ENCODE measurements at regions not wholly inside any gene's neighbourhood (a gene's known extent, or its start where the extent isn't known, plus 50 kb on each side); places are given as distances from the start of the nearest gene placed in this dataset.
A peak's percentile ranks its signal among the peaks of the same experiment; 100 is the strongest.

DNA sequence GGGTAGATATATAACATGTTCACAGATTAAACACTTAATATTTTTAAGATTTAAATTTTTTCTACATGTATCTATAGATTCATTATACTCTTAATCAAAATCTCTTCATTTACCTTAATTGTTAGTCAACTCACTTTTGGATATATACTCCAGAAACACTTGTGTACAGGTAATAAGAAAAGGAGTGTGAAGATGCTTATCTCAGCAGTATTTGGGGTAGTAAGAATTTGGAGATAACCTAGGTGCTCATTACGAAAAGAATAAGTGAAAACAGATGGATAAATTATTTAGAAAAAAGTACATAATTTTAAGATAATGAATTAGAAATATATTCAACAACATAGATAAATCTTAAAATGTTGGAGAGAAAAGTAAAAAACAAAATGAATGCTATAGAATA lies 226.5 kb upstream of the PLSCR5 start:
- no peak for DNase-seq

DNA sequence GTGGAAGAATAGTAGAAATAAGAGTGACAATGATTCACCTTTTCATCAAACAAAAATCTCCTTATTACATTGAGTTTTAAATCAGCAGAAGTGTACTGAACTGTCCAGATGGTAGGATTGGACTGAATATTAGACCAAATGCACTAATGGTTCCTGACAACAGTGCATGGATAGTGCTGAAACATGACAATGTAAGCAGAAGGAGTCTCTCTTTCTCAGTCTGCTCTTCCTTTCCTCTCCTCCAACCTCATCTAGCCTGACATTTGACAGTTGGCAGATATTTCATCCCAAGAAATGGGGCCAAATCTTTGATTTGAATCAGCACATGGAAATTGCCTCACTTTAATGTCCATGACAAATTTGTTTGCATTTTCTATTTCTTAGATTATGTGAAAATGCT lies 225.1 kb upstream of the PLSCR5 start:
- DNase-seq, result no peak

DNA sequence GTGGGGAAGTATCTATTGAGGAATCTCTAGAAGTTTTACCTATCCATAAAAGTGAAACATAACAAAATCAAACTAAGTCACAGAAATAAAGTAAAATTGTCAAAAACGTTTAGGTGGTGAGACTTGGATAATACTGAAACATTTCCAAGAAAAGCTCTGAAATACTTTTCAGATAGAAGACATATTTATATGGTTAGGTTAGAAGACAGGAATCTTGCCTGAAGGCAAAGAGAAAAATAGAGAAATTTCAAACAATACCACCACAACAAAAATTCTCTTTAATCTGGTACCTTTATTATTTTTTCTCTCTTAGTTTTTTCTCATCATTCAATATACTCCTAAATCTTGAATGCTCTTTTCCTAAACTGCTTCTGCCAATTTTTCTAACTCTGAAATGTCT lies 222.7 kb upstream of the PLSCR5 start:
- no peak for DNase-seq

DNA sequence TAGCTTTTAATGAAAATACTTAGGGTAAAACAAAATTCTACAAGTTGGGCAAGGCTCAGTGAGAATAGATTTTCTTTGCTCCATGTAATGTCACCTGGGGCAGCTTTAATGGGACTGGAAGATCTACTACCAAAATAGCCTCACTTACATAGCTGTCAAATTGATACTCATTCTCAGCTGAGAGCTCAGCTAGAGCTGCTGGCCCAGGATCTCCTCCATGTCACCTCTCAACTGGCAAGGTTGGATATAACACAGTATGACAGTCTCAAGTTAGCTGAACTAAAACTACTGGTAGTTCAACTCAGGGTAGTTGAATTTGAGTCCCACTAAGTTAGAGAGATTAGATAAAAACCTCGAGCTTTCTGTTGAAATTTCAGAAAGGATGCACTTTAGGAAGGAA lies 218.5 kb upstream of the PLSCR5 start:
- no peak for DNase-seq

DNA sequence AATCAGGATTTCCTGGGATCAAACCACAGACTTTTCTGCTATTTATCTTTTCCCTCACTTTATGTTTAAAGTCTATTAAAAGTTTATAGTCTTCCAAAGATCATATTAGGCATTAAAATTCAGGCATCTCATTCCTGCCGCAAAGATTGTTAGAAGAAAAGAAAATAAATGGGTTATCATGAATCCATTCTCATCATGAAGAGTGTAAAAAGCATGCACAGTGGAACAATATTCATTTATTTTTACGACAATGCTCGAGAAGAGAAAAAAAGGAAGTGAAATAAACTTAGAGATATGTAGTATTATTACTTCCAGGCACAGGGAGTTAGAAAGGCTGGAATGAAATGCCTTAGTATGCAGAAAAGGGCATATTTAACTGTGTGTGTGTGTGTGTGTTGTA lies 213.7 kb upstream of the PLSCR5 start:
- no peak for DNase-seq

DNA sequence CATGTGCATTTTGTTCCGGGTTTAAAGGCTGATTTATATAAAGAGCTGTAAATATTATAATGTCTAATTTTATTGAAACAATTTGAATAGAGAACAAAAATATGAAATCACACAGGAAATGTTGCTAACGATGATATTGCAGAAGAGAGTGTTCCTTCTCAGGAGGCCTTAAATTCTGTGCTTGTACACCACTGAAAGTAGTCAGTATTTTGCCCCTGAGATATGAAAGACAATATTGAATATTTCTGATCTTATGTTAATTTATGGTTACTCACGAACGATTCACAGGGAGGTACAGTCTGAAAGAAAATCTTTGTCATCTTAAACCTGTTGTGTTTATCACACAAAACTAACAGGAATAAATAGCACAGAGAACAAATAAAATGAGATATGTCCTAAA lies 213.2 kb upstream of the PLSCR5 start:
- no peak for DNase-seq

DNA sequence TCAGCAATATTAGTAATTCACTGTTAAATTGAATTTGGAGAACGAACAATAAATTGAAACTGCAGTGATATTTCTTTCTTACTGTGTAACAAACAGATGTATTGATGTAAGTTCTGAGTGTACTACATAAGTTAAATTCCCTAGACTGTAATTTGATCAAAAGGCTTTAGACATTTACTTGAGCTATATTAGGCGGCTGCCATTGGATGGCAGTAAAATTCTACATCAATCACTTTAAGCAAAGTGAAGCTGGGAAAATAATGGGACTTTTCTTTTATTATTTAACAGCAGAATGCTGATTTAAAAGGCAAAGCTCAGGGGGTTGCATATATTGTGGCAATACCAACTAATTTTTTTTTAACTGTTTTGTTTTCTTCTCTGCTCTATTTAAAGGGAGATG lies 212.6 kb upstream of the PLSCR5 start:
- DNase-seq, result peak; percentile 27

DNA sequence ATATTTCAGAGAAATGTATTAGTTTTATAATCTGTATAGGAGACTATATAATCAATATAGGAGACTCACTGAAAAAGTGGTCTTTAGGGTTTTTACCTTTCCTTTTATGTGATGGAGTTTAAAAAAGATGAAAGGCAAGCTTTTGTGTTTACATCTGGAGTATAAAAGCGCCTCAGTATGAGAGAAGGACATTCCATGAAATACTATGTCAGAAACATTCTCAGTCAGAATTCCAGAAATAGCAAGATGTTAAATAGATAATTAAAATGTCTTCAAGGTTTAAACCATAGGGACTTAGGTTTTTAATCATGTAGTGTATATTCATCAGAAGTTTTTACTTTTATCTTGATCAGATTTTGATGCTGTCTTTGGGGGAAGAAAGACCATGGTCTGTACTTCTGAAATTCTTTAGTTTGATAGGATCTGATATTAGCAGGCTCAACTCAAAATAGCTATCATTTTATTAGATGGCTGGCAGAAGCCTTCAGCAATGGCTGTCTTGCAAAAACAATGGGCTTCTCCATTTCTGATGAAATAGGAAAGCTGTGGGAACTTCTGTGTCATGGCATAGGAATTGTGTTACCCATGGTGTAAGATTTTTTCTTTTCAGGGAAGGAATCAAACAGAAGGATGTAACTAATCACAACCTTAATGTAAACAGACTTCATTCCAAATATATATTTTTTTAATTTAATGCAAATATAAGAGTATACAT lies 209.6 kb upstream of the PLSCR5 start:
- no peak for DNase-seq

DNA sequence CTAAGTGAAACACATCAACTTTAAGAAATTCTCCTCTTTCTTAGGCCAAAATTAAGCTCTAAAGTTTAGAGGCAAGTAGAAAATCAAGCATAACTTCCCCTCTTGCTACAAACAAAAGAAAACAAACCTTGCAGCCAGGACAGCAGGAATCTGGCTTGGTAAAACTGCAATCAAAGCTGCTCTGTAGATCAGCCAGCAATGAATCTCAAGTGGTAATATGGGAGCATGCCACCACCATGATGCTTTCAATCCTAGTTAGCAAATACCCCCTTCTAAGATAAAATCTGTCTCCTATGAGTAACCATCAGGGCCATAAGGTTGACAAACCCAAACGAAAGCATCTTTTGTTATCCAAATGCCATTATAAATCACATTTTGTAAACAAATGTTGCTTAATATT lies 208.3 kb upstream of the PLSCR5 start:
- DNase-seq, result no peak

DNA sequence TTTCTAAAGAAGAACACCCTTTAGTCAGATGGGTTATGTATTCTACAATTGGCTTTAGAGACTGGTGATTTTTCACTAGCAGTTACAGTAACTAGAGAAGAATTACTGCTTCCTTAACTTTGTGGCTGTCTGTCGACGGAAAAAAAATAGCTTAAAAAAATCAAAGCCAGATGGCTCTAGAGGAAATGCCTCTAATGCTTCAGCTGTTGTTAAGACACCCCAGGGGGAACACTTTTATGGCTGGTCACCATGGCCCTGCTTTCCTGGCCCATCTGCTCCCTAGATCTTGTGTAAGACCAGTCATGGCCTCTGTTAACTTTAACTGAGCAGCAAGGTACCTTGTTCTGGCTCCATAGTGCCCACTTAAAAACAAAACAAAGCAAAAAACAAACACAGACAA lies 198.6 kb upstream of the PLSCR5 start:
- no peak for DNase-seq

DNA sequence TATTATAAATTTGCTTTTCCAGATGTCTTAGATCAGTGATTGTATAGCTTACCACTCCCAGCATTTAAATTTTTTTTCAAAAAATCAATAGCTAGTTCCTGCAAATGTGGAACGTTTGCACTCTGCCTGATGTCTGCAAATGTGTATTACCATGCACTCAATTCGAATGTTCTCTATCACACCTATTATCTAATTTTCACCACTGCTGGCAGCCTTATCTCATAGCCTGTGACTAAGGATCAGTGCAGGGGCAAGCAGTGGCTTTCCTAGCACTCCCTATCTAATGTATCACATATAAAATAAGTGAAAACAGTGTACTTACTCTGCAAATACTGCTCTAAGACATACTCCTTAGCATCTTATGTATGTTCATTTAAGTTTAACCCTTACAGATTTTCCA lies 196.3 kb upstream of the PLSCR5 start:
- DNase-seq, result no peak

DNA sequence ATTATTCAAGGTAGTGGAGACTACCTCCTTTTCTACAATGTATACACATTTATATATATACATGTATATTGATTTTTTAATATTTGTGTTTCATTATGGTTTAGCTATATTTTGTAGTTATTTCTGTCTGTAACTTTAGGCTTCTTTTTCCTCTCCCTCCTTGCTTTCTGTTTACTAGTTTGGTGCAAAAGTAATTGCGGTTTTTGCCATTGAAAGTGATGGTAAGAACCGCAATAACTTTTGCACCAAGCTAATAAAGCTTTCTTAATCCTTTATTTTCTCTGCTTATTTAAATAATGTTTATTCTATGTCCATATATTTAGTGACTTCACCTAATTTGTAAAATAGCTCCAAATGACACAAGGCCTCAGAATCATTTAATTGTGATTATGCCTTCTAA lies 195.3 kb upstream of the PLSCR5 start:
- no peak for DNase-seq

DNA sequence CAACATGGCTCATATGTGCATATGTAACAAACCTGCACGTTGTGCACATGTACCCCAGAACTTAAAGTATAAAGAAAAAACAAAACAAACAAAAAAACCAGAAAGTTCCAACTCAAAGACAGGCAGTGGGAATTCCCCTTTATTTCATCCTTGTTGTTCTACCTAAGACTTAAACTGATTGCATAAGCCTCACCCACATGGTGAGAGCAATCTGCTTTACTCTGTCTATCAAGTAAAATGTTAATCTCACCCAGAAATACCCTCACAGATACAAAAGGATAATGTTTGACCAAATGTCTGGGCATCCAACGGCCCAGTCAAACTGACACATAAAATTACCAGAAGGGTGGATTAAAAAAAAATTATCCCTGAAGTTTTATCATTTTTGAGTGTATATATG lies 190.9 kb upstream of the PLSCR5 start:
- DNase-seq, result no peak

DNA sequence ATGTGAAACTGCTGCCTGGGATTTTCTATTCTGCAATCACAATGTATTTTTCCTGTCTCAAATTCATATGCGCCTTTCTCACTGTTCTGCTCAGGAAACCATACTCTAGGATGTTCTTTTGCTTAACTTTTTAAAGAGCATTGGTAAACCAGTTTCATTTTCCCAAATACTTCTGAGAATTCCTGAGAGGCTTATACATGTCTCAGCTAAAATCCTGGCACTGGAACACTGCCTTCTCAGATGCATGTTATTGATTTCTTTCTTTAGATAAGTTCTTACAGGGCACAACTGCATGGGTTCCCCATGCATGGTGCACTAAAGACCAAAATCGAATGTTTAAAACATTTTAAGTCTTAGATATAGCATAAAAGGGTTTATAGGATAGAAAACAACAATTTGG lies 178.3 kb upstream of the PLSCR5 start:
- no peak for DNase-seq

DNA sequence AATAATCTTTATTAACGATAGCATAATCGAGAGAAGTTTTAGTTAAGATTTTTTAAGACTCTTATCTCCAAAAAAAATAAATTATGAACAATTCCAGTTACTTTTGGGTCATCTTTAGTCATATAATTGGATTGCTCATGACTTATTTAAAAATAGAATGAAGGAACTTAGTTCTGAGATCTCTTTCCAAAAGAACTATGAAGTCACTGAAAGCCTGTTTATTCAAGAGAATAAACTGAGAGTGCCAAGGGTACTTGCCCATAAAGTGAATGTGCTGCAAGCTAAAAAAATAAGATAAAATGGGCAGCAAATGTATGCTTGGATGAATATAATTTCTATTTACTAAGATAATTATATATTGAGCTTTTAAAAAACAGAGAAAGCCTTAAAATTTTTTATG lies 176.5 kb upstream of the PLSCR5 start:
- DNase-seq, result no peak

DNA sequence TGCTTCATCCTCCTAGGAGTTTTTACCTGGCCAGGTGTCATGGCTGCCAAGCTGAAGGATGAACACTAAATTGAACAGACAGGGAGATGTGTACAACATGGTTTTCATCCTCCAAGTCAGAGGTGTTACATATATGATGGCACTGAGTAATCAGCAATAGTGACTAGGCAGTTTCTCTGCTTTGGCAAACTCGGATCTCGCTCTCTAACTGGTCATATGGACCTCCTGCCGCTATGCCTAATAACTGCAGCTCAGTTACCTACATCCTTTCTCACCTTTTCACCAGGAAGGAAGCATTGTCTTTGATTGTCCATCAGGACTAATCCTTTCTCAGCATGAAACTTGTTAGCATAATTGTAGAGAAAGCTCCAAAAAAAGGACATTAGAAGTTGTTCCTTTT lies 175.9 kb upstream of the PLSCR5 start:
- no peak for DNase-seq

DNA sequence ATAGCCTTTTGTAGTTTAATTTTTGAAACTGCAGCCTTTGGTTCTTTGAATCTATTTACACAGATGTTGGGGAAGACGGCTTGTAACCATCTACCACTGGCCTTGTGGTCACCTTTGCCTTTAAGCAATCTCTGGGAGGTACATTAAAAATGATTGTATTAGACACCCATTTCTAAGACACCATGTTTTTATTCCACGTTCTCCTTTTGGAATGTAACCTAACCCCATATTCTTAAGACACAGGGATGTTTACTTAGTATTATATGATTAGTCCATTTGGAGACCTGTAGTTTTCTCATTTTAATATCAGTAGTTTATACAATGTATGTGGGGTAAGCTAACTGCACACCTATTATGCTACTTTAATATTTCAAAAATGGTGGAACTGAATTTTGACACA lies 175.1 kb upstream of the PLSCR5 start:
- DNase-seq, result no peak

DNA sequence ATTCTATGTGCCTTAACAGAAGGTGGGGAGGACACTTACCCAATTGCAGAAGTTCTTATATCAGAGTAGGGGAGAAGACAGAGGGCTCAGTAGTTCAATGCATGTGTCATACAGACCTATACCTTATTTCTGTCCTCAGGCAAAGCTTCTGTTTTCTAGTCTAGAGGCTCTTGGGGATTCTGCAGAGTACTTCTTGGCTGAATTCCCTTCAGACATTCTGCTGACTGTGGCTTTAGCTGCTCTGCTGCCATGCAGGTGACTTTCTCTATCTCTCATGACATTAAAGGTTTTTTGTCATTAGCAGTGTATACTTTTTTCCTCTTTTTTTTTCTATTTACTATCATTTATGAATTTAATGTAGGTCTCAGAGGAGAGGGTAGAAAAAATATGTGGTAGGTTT lies 172.8 kb upstream of the PLSCR5 start:
- no peak for DNase-seq

DNA sequence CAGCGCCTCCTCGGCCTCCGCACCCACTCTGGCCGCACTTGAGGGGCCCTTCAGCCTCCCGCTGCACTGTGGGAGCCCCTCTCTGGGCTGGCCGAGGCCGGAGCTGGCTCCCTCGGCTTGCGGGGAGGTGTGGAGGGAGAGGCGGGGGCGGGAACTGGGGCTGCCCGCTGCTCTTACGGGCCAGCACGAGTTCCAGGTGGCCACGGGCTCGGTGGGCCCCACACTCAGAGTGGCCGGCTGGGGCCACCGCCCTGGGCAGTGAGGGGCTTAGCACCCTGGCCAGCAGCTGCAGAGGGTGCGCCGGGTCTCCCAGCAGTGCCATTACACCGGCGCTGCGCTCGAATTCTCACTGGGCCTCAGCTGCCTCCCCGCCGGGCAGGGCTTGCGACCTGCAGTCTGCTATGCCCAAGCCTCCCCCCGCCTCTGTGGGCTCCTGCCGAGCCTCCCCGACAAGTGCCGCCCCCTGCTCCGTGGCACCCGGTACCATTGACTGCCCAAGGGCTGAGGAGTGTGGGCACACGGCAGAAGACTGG lies 167.1 kb upstream of the PLSCR5 start:
- DNase-seq, result no peak

DNA sequence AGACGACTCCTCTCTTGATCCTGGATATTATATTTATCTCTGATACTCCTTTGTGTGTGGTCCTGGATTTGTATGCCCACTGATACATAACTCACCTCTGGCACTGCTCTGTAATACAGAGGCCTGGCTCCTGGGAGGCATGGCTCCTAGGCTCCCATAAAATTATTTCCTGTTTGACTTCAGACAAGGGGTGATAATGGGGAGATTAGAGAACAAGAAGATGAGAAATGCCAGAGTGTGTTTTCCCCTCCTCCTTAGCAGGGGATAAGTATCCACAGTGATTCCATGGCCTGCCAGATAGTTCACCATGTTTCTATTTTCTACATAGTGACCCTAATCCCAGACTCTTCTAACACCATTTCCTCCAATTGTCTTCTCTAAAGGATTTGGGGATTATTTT lies 165.7 kb upstream of the PLSCR5 start:
- no peak for DNase-seq

DNA sequence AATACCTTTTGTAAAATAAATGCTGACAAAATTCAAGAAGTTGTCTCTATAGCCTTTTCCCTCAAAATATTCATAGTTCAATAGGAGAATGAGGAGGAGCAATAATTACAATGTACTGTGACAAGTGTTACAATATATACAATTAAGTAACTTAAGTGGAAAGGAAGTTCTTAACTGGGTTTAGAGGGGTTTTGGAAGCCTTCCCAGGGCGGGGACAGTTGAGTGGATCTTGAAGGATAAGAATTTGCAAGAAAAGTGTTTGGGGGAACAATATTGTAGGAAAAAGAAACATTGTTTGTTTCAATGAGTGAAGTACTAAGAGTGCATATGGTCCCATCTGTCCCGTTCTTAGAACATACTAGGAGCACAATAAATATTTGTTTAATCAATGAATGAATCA lies 165.2 kb upstream of the PLSCR5 start:
- DNase-seq, result no peak

DNA sequence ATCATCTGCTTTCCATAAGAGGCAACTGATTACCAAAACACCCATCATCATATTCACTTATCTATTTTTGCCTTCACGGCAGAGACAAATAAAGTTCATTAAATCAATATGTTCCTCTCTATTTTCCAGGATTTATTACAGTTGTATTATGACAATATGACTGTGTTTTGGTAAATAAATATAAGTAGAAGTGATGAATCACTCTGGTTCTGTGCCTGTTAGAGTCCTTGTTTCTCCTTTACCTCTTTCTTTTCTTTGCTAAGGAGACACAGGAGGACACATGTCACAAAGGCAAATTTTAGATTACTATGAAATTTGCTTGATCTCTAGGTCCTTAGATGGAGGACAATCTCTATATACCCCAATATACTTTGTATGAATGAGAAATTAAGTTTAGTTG lies 152.6 kb upstream of the PLSCR5 start:
- no peak for DNase-seq

DNA sequence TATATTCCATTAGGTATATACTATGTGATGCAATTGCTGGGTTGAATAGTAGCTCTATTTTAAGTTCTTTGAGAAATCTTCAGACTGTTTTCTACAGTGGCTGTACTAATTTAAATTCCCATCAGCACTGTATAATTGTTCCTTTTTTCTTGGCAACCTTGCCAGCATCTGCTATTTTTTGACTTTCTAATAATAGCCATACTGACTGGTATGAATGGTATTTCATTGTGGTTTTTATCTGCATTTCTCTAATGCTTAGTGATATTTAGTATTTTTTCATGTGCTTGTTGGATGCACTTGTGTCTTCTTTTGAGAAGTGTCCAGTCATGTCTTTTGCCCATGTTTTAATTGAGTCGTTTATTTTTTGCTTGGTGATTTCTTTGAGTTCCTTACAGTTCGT lies 145.1 kb upstream of the PLSCR5 start:
- DNase-seq, result no peak

DNA sequence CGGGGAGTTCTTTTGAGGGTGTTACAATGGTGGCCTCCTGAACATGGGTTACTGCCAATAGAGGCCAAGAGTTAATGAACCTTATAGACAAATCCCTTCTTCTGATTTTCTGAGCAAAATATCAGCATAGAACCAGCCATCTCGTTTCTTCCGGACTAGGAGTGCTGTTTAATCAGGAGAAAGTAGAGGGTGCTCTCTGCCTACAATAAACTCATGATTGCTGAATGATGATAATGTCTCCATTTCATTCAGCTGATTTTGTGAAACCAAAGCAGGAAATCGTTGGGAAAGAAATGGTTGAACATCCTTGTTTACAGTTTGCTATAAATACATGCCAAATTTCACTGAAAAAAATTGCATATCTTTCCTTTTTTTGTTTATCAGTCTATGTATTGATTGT lies 142.8 kb upstream of the PLSCR5 start:
- peak; percentile 9 for DNase-seq

DNA sequence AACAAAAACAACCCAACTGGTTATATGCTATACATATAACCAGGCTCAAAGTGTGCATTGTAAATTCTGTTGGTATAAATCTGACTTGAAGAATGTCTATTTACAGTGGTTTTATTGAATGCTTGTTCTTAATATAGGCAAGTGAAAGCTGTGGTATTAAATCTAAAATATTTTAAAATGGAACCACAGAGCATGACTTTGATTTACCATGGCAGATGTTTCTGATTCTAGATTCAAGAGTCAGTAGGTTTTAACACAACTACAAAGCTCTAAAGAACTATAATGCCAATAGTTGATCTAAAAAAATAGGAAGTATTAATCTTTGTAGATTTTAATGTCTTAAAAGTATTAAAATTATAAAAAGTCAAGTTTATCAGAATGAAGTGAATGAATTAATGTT lies 141.9 kb upstream of the PLSCR5 start:
- no peak for DNase-seq

DNA sequence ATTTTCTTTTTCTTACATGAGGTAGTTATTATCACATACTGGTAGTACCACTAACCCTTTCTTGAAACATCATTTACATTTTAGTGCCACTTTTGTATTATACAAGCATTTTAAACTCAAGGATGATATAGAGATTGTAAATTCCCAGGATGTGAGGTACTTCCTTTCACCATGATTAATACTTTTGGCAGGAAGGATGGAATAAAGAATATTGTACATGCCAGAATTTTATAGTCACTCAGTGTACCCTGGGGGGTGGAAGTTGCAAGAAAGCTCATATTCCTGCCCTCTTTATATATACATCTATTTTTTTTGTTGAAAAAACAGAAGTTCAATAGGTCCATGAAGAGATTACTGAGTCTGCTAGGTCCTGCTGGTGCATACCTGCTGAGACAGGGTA lies 141.0 kb upstream of the PLSCR5 start:
- DNase-seq, result no peak
